MM.1S (cell line): ENCODE measurements at regions not wholly inside any gene's neighbourhood (a gene's known extent, or its start where the extent isn't known, plus 50 kb on each side); places are given as distances from the start of the nearest gene placed in this dataset.

Experiments
- DNase-seq: peaks from one replicate; pipeline ENCODE4 v3.0.0-alpha.2; 2015
- H2AFZ ChIP-seq: fragments of 300-600 bp; sonication (generic); 2 replicates; pipeline ENCODE4 v1.6.0; 2016; ENCODE audit warnings: antibody characterized with exemption, low read length
- H3F3A ChIP-seq: fragments of 300-600 bp; sonication (generic); 2 replicates; pipeline ENCODE4 v1.6.1; 2016; ENCODE audit warnings: mild to moderate bottlenecking, antibody characterized with exemption, low read length, moderate library complexity, mixed read lengths; ENCODE audit not compliant: insufficient read depth
- H3K27ac ChIP-seq: fragments of 300-600 bp; sonication (generic); 2 replicates; pipeline ENCODE4 v1.5.1; 2016; ENCODE audit warnings: mild to moderate bottlenecking, low read length
- H3K27me3 ChIP-seq: fragments of 300-600 bp; sonication (generic); replicated peaks from 2 replicates; pipeline ENCODE4 v1.6.0; 2016; ENCODE audit warnings: low read length; ENCODE audit not compliant: insufficient read depth
- H3K36me3 ChIP-seq: fragments of 300-600 bp; sonication (generic); replicated peaks from 2 replicates; pipeline ENCODE4 v1.6.1; 2016; ENCODE audit warnings: mild to moderate bottlenecking, low read length, mixed read lengths; ENCODE audit not compliant: insufficient read depth
- H3K4me1 ChIP-seq: fragments of 300-600 bp; sonication (generic); 2 replicates; pipeline ENCODE4 v1.6.1; 2016; ENCODE audit warnings: low read length, mixed read lengths
- H3K4me2 ChIP-seq: fragments of 300-600 bp; sonication (generic); 2 replicates; pipeline ENCODE4 v1.6.0; 2016; ENCODE audit warnings: low read depth, low read length
- H3K4me3 ChIP-seq: fragments of 300-600 bp; sonication (generic); 2 replicates; pipeline ENCODE4 v1.5.1; 2016; ENCODE audit warnings: low read length, mixed read lengths
- H3K79me2 ChIP-seq: fragments of 300-600 bp; sonication (generic); 2 replicates; pipeline ENCODE4 v1.6.1; 2016; ENCODE audit warnings: mixed run types, low read length, mixed read lengths
- H3K9ac ChIP-seq: fragments of 300-600 bp; sonication (generic); 2 replicates; pipeline ENCODE4 v1.6.1; 2016; ENCODE audit warnings: low read length, mixed read lengths
- H3K9me2 ChIP-seq: fragments of 300-600 bp; sonication (generic); replicated peaks from 2 replicates; pipeline ENCODE4 v1.6.1; 2016; ENCODE audit warnings: mild to moderate bottlenecking, low read length, mixed read lengths; ENCODE audit not compliant: insufficient read depth
- H3K9me3 ChIP-seq: fragments of 300-600 bp; sonication (generic); replicated peaks from 2 replicates; pipeline ENCODE4 v1.6.1; 2016; ENCODE audit warnings: mild to moderate bottlenecking, low read length, mixed read lengths; ENCODE audit not compliant: insufficient read depth
- H4K20me1 ChIP-seq: fragments of 300-600 bp; sonication (generic); 2 replicates; pipeline ENCODE4 v1.6.1; 2016; ENCODE audit warnings: mild to moderate bottlenecking, low read length, moderate library complexity, mixed read lengths; ENCODE audit not compliant: insufficient read depth
- EZH2 ChIP-seq: fragments of 300-600 bp; sonication (generic); optimal IDR thresholded peaks from 2 replicates; pipeline ENCODE3; 2017; ENCODE audit warnings: low read depth, mild to moderate bottlenecking, antibody characterized with exemption, low read length, mixed read lengths
- EZH2phosphoT487 ChIP-seq: fragments of 300-600 bp; sonication (generic); IDR thresholded peaks from 2 replicates; pipeline ENCODE4 v1.6.1; 2018; ENCODE audit warnings: antibody characterized with exemption, low read length
- TF ChIP-seq, protein P1 (sequence below): fragments of 300-600 bp; sonication (generic); IDR thresholded peaks from 2 replicates; pipeline ENCODE4 v1.5.1; 2016; ENCODE audit warnings: antibody characterized with exemption, low read length, mixed read lengths

GRCh38 chr4:57777876-57778275 lies 667.7 kb upstream of the IGFBP7 start:
- Histone ChIP-seq H3K4me1 (no peaks in the 10 kb centered on the region), H3K79me2 (no peaks in the 10 kb centered on the region), H4K20me1 (no peaks in the 10 kb centered on the region), H3K9me2 (no peaks in the 10 kb centered on the region), H3K9ac (no peak overlapping the region), H3K27me3 (no peaks in the 10 kb centered on the region), H2AFZ (no peak overlapping the region), H3K4me2 (no peak overlapping the region), H3K27ac (no peak overlapping the region), H3F3A (no peaks in the 10 kb centered on the region), H3K4me3 (no peak overlapping the region), H3K9me3 (no peaks in the 10 kb centered on the region), H3K36me3 (no peaks in the 10 kb centered on the region)
- TF ChIP-seq, protein P1, sequence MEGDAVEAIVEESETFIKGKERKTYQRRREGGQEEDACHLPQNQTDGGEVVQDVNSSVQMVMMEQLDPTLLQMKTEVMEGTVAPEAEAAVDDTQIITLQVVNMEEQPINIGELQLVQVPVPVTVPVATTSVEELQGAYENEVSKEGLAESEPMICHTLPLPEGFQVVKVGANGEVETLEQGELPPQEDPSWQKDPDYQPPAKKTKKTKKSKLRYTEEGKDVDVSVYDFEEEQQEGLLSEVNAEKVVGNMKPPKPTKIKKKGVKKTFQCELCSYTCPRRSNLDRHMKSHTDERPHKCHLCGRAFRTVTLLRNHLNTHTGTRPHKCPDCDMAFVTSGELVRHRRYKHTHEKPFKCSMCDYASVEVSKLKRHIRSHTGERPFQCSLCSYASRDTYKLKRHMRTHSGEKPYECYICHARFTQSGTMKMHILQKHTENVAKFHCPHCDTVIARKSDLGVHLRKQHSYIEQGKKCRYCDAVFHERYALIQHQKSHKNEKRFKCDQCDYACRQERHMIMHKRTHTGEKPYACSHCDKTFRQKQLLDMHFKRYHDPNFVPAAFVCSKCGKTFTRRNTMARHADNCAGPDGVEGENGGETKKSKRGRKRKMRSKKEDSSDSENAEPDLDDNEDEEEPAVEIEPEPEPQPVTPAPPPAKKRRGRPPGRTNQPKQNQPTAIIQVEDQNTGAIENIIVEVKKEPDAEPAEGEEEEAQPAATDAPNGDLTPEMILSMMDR = no peak
- TF ChIP-seq EZH2phosphoT487 (no peak), EZH2 (no peak)
- DNase-seq = no peak

- no peaks in the 10 kb centered on the region for H3K79me2 ChIP-seq
- no peaks in the 10 kb centered on the region for H3F3A ChIP-seq
- no peak overlapping the region for H3K4me2 ChIP-seq
- TF ChIP-seq, protein P1 = no peak
- TF ChIP-seq EZH2 (no peak), EZH2phosphoT487 (no peak)
- no peaks in the 10 kb centered on the region for H3K9me3 ChIP-seq
- no peaks in the 10 kb centered on the region for H3K36me3 ChIP-seq
- H2AFZ ChIP-seq = no peak overlapping the region
- DNase-seq = no peak
- no peaks in the 10 kb centered on the region for H3K4me1 ChIP-seq
- no peak overlapping the region for H3K9ac ChIP-seq
- H4K20me1 ChIP-seq = no peaks in the 10 kb centered on the region
- H3K4me3 ChIP-seq = no peak overlapping the region
- no peaks in the 10 kb centered on the region for H3K9me2 ChIP-seq
- H3K27ac ChIP-seq = no peak overlapping the region
- no peaks in the 10 kb centered on the region for H3K27me3 ChIP-seq
These were observed 664.5 kb upstream of the IGFBP7 start for GRCh38 chr4:57774681-57775080.

DNA sequence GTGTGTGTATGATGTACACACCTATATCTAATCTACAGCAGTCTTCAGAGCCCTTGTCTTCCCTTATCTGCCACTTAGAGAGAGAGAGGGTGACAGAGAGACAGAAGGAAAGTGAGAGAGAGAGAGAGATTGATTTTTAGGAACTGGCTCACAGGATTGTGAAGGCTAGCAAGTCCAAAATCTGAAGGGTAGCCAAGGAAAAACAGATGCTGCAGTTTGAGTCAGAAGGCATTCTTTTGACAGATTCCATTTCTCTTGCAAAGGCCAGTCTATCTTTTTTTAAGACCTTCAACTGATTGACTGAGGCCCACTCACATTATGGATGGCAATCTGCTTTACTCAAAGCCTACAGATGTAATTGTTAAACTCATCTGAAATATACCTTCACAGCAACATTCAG lies 664.0 kb upstream of the IGFBP7 start:
- no peaks in the 10 kb centered on the region for H3K27me3 ChIP-seq
- TF ChIP-seq, protein P1 = no peak
- TF ChIP-seq EZH2phosphoT487 = no peak
- TF ChIP-seq EZH2 = no peak
- H3K9me3 ChIP-seq = no peaks in the 10 kb centered on the region

More for the DNA sequence above, 664.0 kb upstream of the IGFBP7 start:
- Histone ChIP-seq H3F3A (no peaks in the 10 kb centered on the region), H3K4me1 (no peaks in the 10 kb centered on the region), H3K36me3 (no peaks in the 10 kb centered on the region), H3K4me3 (no peak overlapping the region), H3K9ac (no peak overlapping the region), H2AFZ (no peak overlapping the region), H4K20me1 (no peaks in the 10 kb centered on the region), H3K27ac (no peak overlapping the region), H3K9me2 (no peaks in the 10 kb centered on the region), H3K4me2 (no peak overlapping the region), H3K79me2 (no peaks in the 10 kb centered on the region)
- DNase-seq = no peak
